SH-SY5Y (cell line): ENCODE measurements at regions not wholly inside any gene's neighbourhood (a gene's known extent, or its start where the extent isn't known, plus 50 kb on each side); places are given as distances from the start of the nearest gene placed in this dataset.

ENCODE experiments used
- GATA2 ChIP-seq: IDR thresholded peaks from 2 replicates; pipeline ENCODE4 v1.6.1; 2011; ENCODE audit warnings: mild to moderate bottlenecking, low read depth, low read length
- GATA3 ChIP-seq: IDR thresholded peaks from 2 replicates; pipeline ENCODE4 v1.6.1; 2011; ENCODE audit warnings: low read depth, mild to moderate bottlenecking, low read length, moderate library complexity

DNA sequence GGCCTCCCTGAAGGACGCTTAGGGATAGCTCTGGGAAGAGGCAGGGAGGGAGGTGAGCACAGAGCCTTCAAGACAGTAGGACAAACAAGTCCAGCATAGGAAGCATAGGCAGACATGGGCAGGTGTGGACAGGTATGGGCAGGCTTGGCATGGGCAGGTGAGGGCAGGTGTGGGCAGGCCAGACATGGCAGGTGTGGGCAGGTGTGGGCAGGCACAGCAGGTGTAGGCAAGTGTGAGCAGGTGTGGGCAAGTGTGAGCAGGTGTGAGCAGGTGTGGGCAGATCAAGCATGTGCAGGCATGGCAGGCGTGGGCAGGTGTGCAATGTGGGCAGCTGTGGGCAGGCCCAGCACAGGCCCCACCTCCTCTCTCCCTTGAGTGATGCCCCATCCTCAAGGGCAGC, 148.8 kb upstream of the ZMIZ1 start:
- TF ChIP-seq GATA2 (no peak), GATA3 (no peak)
